ENCODE measurements at regions not wholly inside any gene's neighbourhood (a gene's known extent, or its start where the extent isn't known, plus 50 kb on each side); places are given as distances from the start of the nearest gene placed in this dataset.

- no peak for TF ChIP-seq POLR2A (IDR thresholded peaks at IDR 0.05)
- TF ChIP-seq CTCF (IDR thresholded peaks at IDR 0.05) = no peak
These were observed 273.3 kb downstream of the QDPR start for GRCh38 chr4:17238633-17239032.
